ENCODE measurements at regions not wholly inside any gene's neighbourhood (a gene's known extent, or its start where the extent isn't known, plus 50 kb on each side); places are given as distances from the start of the nearest gene placed in this dataset.

- H3K9me1 ChIP-seq (ENCODE audit: control insufficient read depth, insufficient read depth, low read length): no peaks in the 10 kb centered on the region
- CTCF ChIA-PET (ENCODE audit: low intra/inter-chr PET ratio): no interaction called here
- H2AFZ ChIP-seq (ENCODE audit: low read depth, low read length): no peak overlapping the region
- H4K20me1 ChIP-seq (replicated peaks; ENCODE audit: control insufficient read depth, insufficient read depth, low read length): no peaks in the 10 kb centered on the region
- H3K36me3 ChIP-seq (ENCODE audit: control insufficient read depth, insufficient read depth, low read length): no peaks in the 10 kb centered on the region
- FAIRE-seq (no peak), ATAC-seq (no peak), DNase-seq (ENCODE audit: extremely low read depth in 1 of 4, low spot score in 3 of 4) (no peak)
- H3K9ac ChIP-seq (ENCODE audit: insufficient read depth in 1 of 2, low read depth in 2 of 2, low read length in 2 of 2): no peak overlapping the region
- no peak overlapping the region for H3K27ac ChIP-seq (ENCODE audit: extremely low read depth, low read depth, low read length)
- no peak overlapping the region for H3K4me2 ChIP-seq (ENCODE audit: insufficient read depth, low read length)
- TF ChIP-seq CLOCK (CRISPR knock-in tag; IDR thresholded peaks at IDR 0.05; ENCODE audit: borderline replicate concordance): no peak
- TF ChIP-seq SRSF9 (IDR thresholded peaks at IDR 0.05; ENCODE audit: borderline replicate concordance, low read depth, low read length): no peak
- peak; percentile 25; the same call in 1 of the 2 replicates for TF ChIP-seq ZNF316 (IDR thresholded peaks at IDR 0.05)
- peak; percentile 29; the same call in 1 of the 2 replicates for TF ChIP-seq MAFK (IDR thresholded peaks at IDR 0.05; ENCODE audit: low read length)
- TF ChIP-seq NCOA1 (IDR thresholded peaks at IDR 0.05; ENCODE audit: low read depth): no peak
- TF ChIP-seq ZNF830 (CRISPR knock-in tag; IDR thresholded peaks at IDR 0.05): no peak
- intact Hi-C loops (cut with micrococcal nuclease) (no loop called here), in situ Hi-C loops (cut with MboI) (no loop called here)
- no peaks in the 10 kb centered on the region for H3K4me1 ChIP-seq (replicated peaks in 1 of 2; ENCODE audit: control insufficient read depth in 2 of 2, insufficient read depth in 2 of 2, low read length in 2 of 2)
- BruUV-seq (replicated peaks): no TSS peak
- no peaks in the 10 kb centered on the region for H3K9me3 ChIP-seq (replicated peaks; ENCODE audit: control insufficient read depth, insufficient read depth, low read depth, low read length)
- POLR2A ChIA-PET: no interaction called here
- no peaks in the 10 kb centered on the region for H3K27me3 ChIP-seq (ENCODE audit: control insufficient read depth in 2 of 2, insufficient read depth in 2 of 2, low read length in 2 of 2)
- WGBS (ENCODE audit: insufficient coverage, low coverage, missing lambda C conversion rate): 0% methylated on average over 1 of the region's 1 CpG
- H3K4me3 ChIP-seq: no peak overlapping the region
- no peaks in the 10 kb centered on the region for H3K79me2 ChIP-seq (ENCODE audit: control insufficient read depth, insufficient read depth, low read length)
These were observed 94.2 kb downstream of the CYLC2 start for GRCh38 chr9:103089357-103089756.
